GM12874 (cell line): ENCODE measurements at regions not wholly inside any gene's neighbourhood (a gene's known extent, or its start where the extent isn't known, plus 50 kb on each side); places are given as distances from the start of the nearest gene placed in this dataset.

Experiments used
- CTCF ChIP-seq: IDR thresholded peaks from 2 replicates; pipeline ENCODE4 v1.5.1; 2011; ENCODE audit warnings: low read depth, mild to moderate bottlenecking, control low read depth, low read length, moderate library complexity; ENCODE audit not compliant: insufficient read depth

- no peak for TF ChIP-seq CTCF
Observed at GRCh38 chr9:81070689-81071088, 618.7 kb downstream of the TLE1 start.

- no peak for TF ChIP-seq CTCF
Observed at GRCh38 chr9:81069923-81070322, 619.4 kb downstream of the TLE1 start.

- TF ChIP-seq CTCF = no peak
Observed at GRCh38 chr9:81069038-81069795, 620.1 kb downstream of the TLE1 start.

GRCh38 chr9:81058782-81059181 is 630.6 kb downstream of the TLE1 start:
- TF ChIP-seq CTCF = no peak

- TF ChIP-seq CTCF = no peak
Observed at GRCh38 chr9:81053298-81054025, 635.9 kb downstream of the TLE1 start.

- TF ChIP-seq CTCF = no peak
Observed at GRCh38 chr9:81052846-81053245, 636.5 kb downstream of the TLE1 start.

GRCh38 chr9:81047280-81047679 is 642.1 kb downstream of the TLE1 start:
- no peak for TF ChIP-seq CTCF
